ENCODE measurements at regions not wholly inside any gene's neighbourhood (a gene's known extent, or its start where the extent isn't known, plus 50 kb on each side); places are given as distances from the start of the nearest gene placed in this dataset.

GRCh38 chr17:31746884-31747495 lies 112.1 kb downstream of the COPRS start:
- Histone ChIP-seq H3K79me1 (ENCODE audit: low read length) (no peaks in the 10 kb centered on the region), H4K5ac (ENCODE audit: low read length) (no peak overlapping the region), H3K23ac (ENCODE audit: low read length) (no peak overlapping the region), H3K18ac (ENCODE audit: low read length) (no peak overlapping the region), H4K8ac (ENCODE audit: low read depth, low read length) (no peak overlapping the region), H3K4me1 (ENCODE audit: control insufficient read depth, low read depth, low read length) (no peaks in the 10 kb centered on the region), H2BK120ac (ENCODE audit: low read depth, low read length) (no peak overlapping the region), H3K27ac (ENCODE audit: low read depth, low read length) (no peak overlapping the region), H3K4me2 (ENCODE audit: low read length) (no peak overlapping the region), H3K27me3 (ENCODE audit: insufficient read depth, low read length, poor library complexity) (no peaks in the 10 kb centered on the region), H3K4ac (ENCODE audit: low read depth, low read length) (no peak overlapping the region), H3K4me3 (ENCODE audit: low read length) (no peak overlapping the region), H3K56ac (ENCODE audit: low read length) (no peak overlapping the region), H3K79me2 (ENCODE audit: control insufficient read depth, insufficient read depth, low read length) (no peaks in the 10 kb centered on the region), H2BK5ac (ENCODE audit: low read length) (no peak overlapping the region), H2BK15ac (replicated peaks; ENCODE audit: low read depth) (no peak overlapping the region), H3K36me3 (ENCODE audit: control insufficient read depth, insufficient read depth, low read length) (no peaks in the 10 kb centered on the region), H3K9ac (ENCODE audit: low read length) (no peak overlapping the region), H2AK5ac (ENCODE audit: low read length) (no peak overlapping the region)
- DNase-seq, result no peak

- no peak for DNase-seq
- no peak overlapping the region for H3K27ac ChIP-seq (ENCODE audit: low read depth, low read length)
- no peak overlapping the region for H3K4ac ChIP-seq (ENCODE audit: low read depth, low read length)
- no peak overlapping the region for H4K5ac ChIP-seq (ENCODE audit: low read length)
- H3K79me2 ChIP-seq (ENCODE audit: control insufficient read depth, insufficient read depth, low read length), result no peaks in the 10 kb centered on the region
- no peaks in the 10 kb centered on the region for H3K27me3 ChIP-seq (ENCODE audit: insufficient read depth, low read length, poor library complexity)
- no peak overlapping the region for H4K8ac ChIP-seq (ENCODE audit: low read depth, low read length)
- H3K4me1 ChIP-seq (ENCODE audit: control insufficient read depth, low read depth, low read length), result no peaks in the 10 kb centered on the region
- H3K79me1 ChIP-seq (ENCODE audit: low read length), result no peaks in the 10 kb centered on the region
- no peak overlapping the region for H2BK15ac ChIP-seq (replicated peaks; ENCODE audit: low read depth)
- H2BK5ac ChIP-seq (ENCODE audit: low read length), result no peak overlapping the region
- no peaks in the 10 kb centered on the region for H3K36me3 ChIP-seq (ENCODE audit: control insufficient read depth, insufficient read depth, low read length)
- no peak overlapping the region for H3K18ac ChIP-seq (ENCODE audit: low read length)
- no peak overlapping the region for H3K23ac ChIP-seq (ENCODE audit: low read length)
- H2AK5ac ChIP-seq (ENCODE audit: low read length), result no peak overlapping the region
- WGBS (ENCODE audit: extremely low coverage, insufficient coverage, low lambda C conversion rate), result no CpG with 5 or more reads among the region's 8 CpGs
- H3K56ac ChIP-seq (ENCODE audit: low read length), result no peak overlapping the region
- no peak overlapping the region for H3K4me3 ChIP-seq (ENCODE audit: low read length)
- H2BK120ac ChIP-seq (ENCODE audit: low read depth, low read length), result no peak overlapping the region
- H3K4me2 ChIP-seq (ENCODE audit: low read length), result no peak overlapping the region
- no peak overlapping the region for H3K9ac ChIP-seq (ENCODE audit: low read length)
Measured at GRCh38 chr17:31745964-31746600, 113.0 kb downstream of the COPRS start.

GRCh38 chr17:31744511-31744951 lies 114.5 kb downstream of the COPRS start:
- Histone ChIP-seq H3K27ac (ENCODE audit: low read depth, low read length) (no peak overlapping the region), H3K4me3 (ENCODE audit: low read length) (no peak overlapping the region)
- no peak for DNase-seq

GRCh38 chr17:31743797-31744196 lies 115.2 kb downstream of the COPRS start:
- Histone ChIP-seq H2BK5ac (ENCODE audit: low read length) (no peak overlapping the region), H3K27me3 (ENCODE audit: insufficient read depth, low read length, poor library complexity) (no peaks in the 10 kb centered on the region), H2BK15ac (replicated peaks; ENCODE audit: low read depth) (no peak overlapping the region), H3K4me2 (ENCODE audit: low read length) (no peak overlapping the region), H3K23ac (ENCODE audit: low read length) (no peak overlapping the region), H4K5ac (ENCODE audit: low read length) (no peak overlapping the region), H3K9ac (ENCODE audit: low read length) (no peak overlapping the region), H3K18ac (ENCODE audit: low read length) (no peak overlapping the region), H3K36me3 (ENCODE audit: control insufficient read depth, insufficient read depth, low read length) (no peaks in the 10 kb centered on the region), H3K27ac (ENCODE audit: low read depth, low read length) (no peak overlapping the region), H4K8ac (ENCODE audit: low read depth, low read length) (no peak overlapping the region), H3K4me3 (ENCODE audit: low read length) (no peak overlapping the region), H2BK120ac (ENCODE audit: low read depth, low read length) (no peak overlapping the region), H3K4ac (ENCODE audit: low read depth, low read length) (no peak overlapping the region), H3K79me1 (ENCODE audit: low read length) (no peaks in the 10 kb centered on the region), H3K4me1 (ENCODE audit: control insufficient read depth, low read depth, low read length) (no peaks in the 10 kb centered on the region), H2AK5ac (ENCODE audit: low read length) (no peak overlapping the region), H3K56ac (ENCODE audit: low read length) (no peak overlapping the region), H3K79me2 (ENCODE audit: control insufficient read depth, insufficient read depth, low read length) (no peaks in the 10 kb centered on the region)
- peak; percentile 25 for DNase-seq
- no CpG with 5 or more reads among the region's 2 CpGs for WGBS (ENCODE audit: extremely low coverage, insufficient coverage, low lambda C conversion rate)

More at GRCh38 chr17:31744511-31744951, 114.5 kb downstream of the COPRS start:
- H3K4ac ChIP-seq (ENCODE audit: low read depth, low read length), result no peak overlapping the region
- H2AK5ac ChIP-seq (ENCODE audit: low read length), result no peak overlapping the region
- no peak overlapping the region for H2BK15ac ChIP-seq (replicated peaks; ENCODE audit: low read depth)
- no CpG with 5 or more reads among the region's 3 CpGs for WGBS (ENCODE audit: extremely low coverage, insufficient coverage, low lambda C conversion rate)
- H3K79me2 ChIP-seq (ENCODE audit: control insufficient read depth, insufficient read depth, low read length), result no peaks in the 10 kb centered on the region
- H3K36me3 ChIP-seq (ENCODE audit: control insufficient read depth, insufficient read depth, low read length), result no peaks in the 10 kb centered on the region
- H3K9ac ChIP-seq (ENCODE audit: low read length), result no peak overlapping the region
- no peaks in the 10 kb centered on the region for H3K4me1 ChIP-seq (ENCODE audit: control insufficient read depth, low read depth, low read length)
- H2BK120ac ChIP-seq (ENCODE audit: low read depth, low read length), result no peak overlapping the region
- H3K23ac ChIP-seq (ENCODE audit: low read length), result no peak overlapping the region
- no peak overlapping the region for H3K56ac ChIP-seq (ENCODE audit: low read length)
- no peaks in the 10 kb centered on the region for H3K79me1 ChIP-seq (ENCODE audit: low read length)
- H4K5ac ChIP-seq (ENCODE audit: low read length), result no peak overlapping the region
- H3K27me3 ChIP-seq (ENCODE audit: insufficient read depth, low read length, poor library complexity), result no peaks in the 10 kb centered on the region
- H4K8ac ChIP-seq (ENCODE audit: low read depth, low read length), result no peak overlapping the region
- no peak overlapping the region for H2BK5ac ChIP-seq (ENCODE audit: low read length)
- no peak overlapping the region for H3K18ac ChIP-seq (ENCODE audit: low read length)
- no peak overlapping the region for H3K4me2 ChIP-seq (ENCODE audit: low read length)

GRCh38 chr17:31741371-31741770 lies 117.7 kb downstream of the COPRS start:
- Histone ChIP-seq H3K27me3 (ENCODE audit: insufficient read depth, low read length, poor library complexity) (no peaks in the 10 kb centered on the region), H3K4me1 (ENCODE audit: control insufficient read depth, low read depth, low read length) (no peaks in the 10 kb centered on the region), H4K8ac (ENCODE audit: low read depth, low read length) (no peak overlapping the region), H2BK5ac (ENCODE audit: low read length) (no peak overlapping the region), H3K27ac (ENCODE audit: low read depth, low read length) (no peak overlapping the region), H3K4ac (ENCODE audit: low read depth, low read length) (no peak overlapping the region), H3K9ac (ENCODE audit: low read length) (no peak overlapping the region), H3K4me3 (ENCODE audit: low read length) (no peak overlapping the region), H3K79me2 (ENCODE audit: control insufficient read depth, insufficient read depth, low read length) (no peaks in the 10 kb centered on the region), H2BK15ac (replicated peaks; ENCODE audit: low read depth) (no peak overlapping the region), H3K23ac (ENCODE audit: low read length) (no peak overlapping the region), H3K79me1 (ENCODE audit: low read length) (no peaks in the 10 kb centered on the region), H4K5ac (ENCODE audit: low read length) (no peak overlapping the region), H2BK120ac (ENCODE audit: low read depth, low read length) (no peak overlapping the region), H3K18ac (ENCODE audit: low read length) (no peak overlapping the region), H2AK5ac (ENCODE audit: low read length) (no peak overlapping the region), H3K56ac (ENCODE audit: low read length) (no peak overlapping the region), H3K4me2 (ENCODE audit: low read length) (no peak overlapping the region), H3K36me3 (ENCODE audit: control insufficient read depth, insufficient read depth, low read length) (no peaks in the 10 kb centered on the region)
- DNase-seq, result no peak
- WGBS (ENCODE audit: extremely low coverage, insufficient coverage, low lambda C conversion rate), result no CpG with 5 or more reads among the region's 3 CpGs

- no CpG with 5 or more reads among the region's 4 CpGs for WGBS (ENCODE audit: extremely low coverage, insufficient coverage, low lambda C conversion rate)
- H2BK15ac ChIP-seq (replicated peaks; ENCODE audit: low read depth), result no peak overlapping the region
- no peak overlapping the region for H3K4ac ChIP-seq (ENCODE audit: low read depth, low read length)
- H3K79me1 ChIP-seq (ENCODE audit: low read length), result no peaks in the 10 kb centered on the region
- no peaks in the 10 kb centered on the region for H3K36me3 ChIP-seq (ENCODE audit: control insufficient read depth, insufficient read depth, low read length)
- peak; percentile 11 for DNase-seq
- no peak overlapping the region for H4K5ac ChIP-seq (ENCODE audit: low read length)
- no peak overlapping the region for H3K23ac ChIP-seq (ENCODE audit: low read length)
- H3K27me3 ChIP-seq (ENCODE audit: insufficient read depth, low read length, poor library complexity), result no peaks in the 10 kb centered on the region
- H2BK5ac ChIP-seq (ENCODE audit: low read length), result no peak overlapping the region
- no peak overlapping the region for H3K4me2 ChIP-seq (ENCODE audit: low read length)
- no peak overlapping the region for H3K56ac ChIP-seq (ENCODE audit: low read length)
- no peak overlapping the region for H3K4me3 ChIP-seq (ENCODE audit: low read length)
- no peaks in the 10 kb centered on the region for H3K4me1 ChIP-seq (ENCODE audit: control insufficient read depth, low read depth, low read length)
- no peak overlapping the region for H3K27ac ChIP-seq (ENCODE audit: low read depth, low read length)
- H2BK120ac ChIP-seq (ENCODE audit: low read depth, low read length), result no peak overlapping the region
- no peak overlapping the region for H3K9ac ChIP-seq (ENCODE audit: low read length)
- no peak overlapping the region for H4K8ac ChIP-seq (ENCODE audit: low read depth, low read length)
- H2AK5ac ChIP-seq (ENCODE audit: low read length), result no peak overlapping the region
- H3K79me2 ChIP-seq (ENCODE audit: control insufficient read depth, insufficient read depth, low read length), result no peaks in the 10 kb centered on the region
- no peak overlapping the region for H3K18ac ChIP-seq (ENCODE audit: low read length)
Measured at GRCh38 chr17:31740611-31741082, 118.4 kb downstream of the COPRS start.

All from mesendoderm (in vitro differentiated cells).